ENCODE measurements at regions not wholly inside any gene's neighbourhood (a gene's known extent, or its start where the extent isn't known, plus 50 kb on each side); places are given as distances from the start of the nearest gene placed in this dataset.
"Not testable (repeated sequence)": the region's sequence is repeated elsewhere in the genome, so short reads cannot be mapped to it uniquely, and the experiment has no call there.

DNA sequence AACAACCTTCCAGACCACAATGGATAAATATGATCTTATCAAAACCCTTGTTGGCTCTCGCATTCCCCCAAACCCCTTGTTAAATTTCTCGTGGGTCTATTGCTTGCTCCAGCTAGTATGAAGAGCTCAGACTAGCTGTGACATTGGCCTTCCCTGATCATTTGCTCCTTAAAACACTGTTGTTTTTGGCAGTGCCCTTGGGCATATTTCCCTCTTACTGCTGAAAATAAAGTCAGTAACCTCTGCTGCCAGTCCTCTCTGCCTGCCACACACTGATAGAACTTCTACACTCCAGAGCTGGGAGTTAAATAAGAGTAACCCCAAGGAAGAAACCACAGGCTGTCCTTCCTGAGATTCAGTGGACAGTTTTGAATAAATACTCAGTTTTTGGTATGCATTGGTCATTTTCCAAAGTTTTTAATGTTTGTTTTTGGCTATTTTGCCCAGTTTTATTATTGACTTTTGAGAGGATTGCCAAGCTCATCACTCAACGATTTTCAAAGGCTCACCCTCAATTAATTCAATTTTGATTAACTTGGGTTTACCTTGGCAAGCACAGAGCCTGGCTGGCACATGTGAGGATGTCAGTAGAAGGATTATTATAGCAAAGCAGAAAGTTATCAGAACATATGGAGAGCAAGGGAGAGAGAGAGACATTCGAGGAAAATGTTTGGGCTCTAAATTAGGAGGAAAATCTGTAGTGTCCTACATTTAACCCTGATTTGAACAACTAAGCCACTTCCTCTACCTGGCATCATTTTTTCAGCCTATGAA is 84.3 kb upstream of the SYN3 start:
- H3K79me2 ChIP-seq (ENCODE audit: control insufficient read depth, insufficient read depth, low read length): no peaks in the 10 kb centered on the region
- no peaks in the 10 kb centered on the region for H4K20me1 ChIP-seq (ENCODE audit: control insufficient read depth, insufficient read depth, low read length, poor library complexity, severe bottlenecking)
- no peak for DNase-seq
- no peak for TF ChIP-seq EZH2 (IDR thresholded peaks at IDR 0.05; ENCODE audit: borderline replicate concordance, insufficient read depth, low read depth, low read length, poor library complexity, severe bottlenecking)
- TF ChIP-seq, protein P1, sequence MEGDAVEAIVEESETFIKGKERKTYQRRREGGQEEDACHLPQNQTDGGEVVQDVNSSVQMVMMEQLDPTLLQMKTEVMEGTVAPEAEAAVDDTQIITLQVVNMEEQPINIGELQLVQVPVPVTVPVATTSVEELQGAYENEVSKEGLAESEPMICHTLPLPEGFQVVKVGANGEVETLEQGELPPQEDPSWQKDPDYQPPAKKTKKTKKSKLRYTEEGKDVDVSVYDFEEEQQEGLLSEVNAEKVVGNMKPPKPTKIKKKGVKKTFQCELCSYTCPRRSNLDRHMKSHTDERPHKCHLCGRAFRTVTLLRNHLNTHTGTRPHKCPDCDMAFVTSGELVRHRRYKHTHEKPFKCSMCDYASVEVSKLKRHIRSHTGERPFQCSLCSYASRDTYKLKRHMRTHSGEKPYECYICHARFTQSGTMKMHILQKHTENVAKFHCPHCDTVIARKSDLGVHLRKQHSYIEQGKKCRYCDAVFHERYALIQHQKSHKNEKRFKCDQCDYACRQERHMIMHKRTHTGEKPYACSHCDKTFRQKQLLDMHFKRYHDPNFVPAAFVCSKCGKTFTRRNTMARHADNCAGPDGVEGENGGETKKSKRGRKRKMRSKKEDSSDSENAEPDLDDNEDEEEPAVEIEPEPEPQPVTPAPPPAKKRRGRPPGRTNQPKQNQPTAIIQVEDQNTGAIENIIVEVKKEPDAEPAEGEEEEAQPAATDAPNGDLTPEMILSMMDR (IDR thresholded peaks at IDR 0.05): no peak
- H2AFZ ChIP-seq (ENCODE audit: insufficient read depth, low read depth, low read length, poor library complexity, severe bottlenecking): no peak overlapping the region
- no peak overlapping the region for H3K9ac ChIP-seq (ENCODE audit: low read length)
- no peak overlapping the region for H3K4me3 ChIP-seq (ENCODE audit: control extremely low read depth in 1 of 5, extremely low read depth in 1 of 5, insufficient read depth in 1 of 5, low read depth in 2 of 5, low read length in 4 of 5)
- Mint-ChIP-seq H3K9me3 (ENCODE audit: insufficient read depth) (no peaks in the 10 kb centered on the region), H3K27me3 (peaks cover 13% of the 10 kb centered on the region), H3K4me1 (no peaks in the 10 kb centered on the region), H3K4me3 (no peak overlapping the region), H3K27ac (no peak overlapping the region)
- no peak overlapping the region for H3K4me2 ChIP-seq (replicated peaks; ENCODE audit: low read depth, low read length, poor library complexity, severe bottlenecking)
- WGBS (ENCODE audit: insufficient coverage): 15% methylated on average over 2 of the region's 4 CpGs
- peaks cover 0 to 13% (median 3%) of the 10 kb centered on the region in 3 donors for H3K9me3 ChIP-seq (ENCODE audit: control extremely low read depth in 1 of 3, control insufficient read depth in 2 of 3, insufficient read depth in 1 of 3, low read length in 2 of 3)
- H3K4me1 ChIP-seq (ENCODE audit: control insufficient read depth in 2 of 2, insufficient read depth in 2 of 2, low read length in 2 of 2): no peaks in the 10 kb centered on the region
- ChIA-PET POLR2A (no interaction called here), CTCF (interaction anchor here (0.8 to 1.3 kb wide), 2 partner anchors 11 to 60 kb away, joined by 3 read pairs; no protein-coding TSS in a partner anchor)
- intact Hi-C loops (cut with micrococcal nuclease): no loop called here
- peaks cover 0 to 5% (median 0%) of the 10 kb centered on the region in 4 experiments for H3K27me3 ChIP-seq (replicated peaks in 1 of 4; ENCODE audit: control extremely low read depth in 1 of 4, control insufficient read depth in 3 of 4, insufficient read depth in 4 of 4, low read length in 3 of 4)
- no peak overlapping the region for H3K27ac ChIP-seq (ENCODE audit: low read length in 2 of 2)
- no peaks in the 10 kb centered on the region for H3K36me3 ChIP-seq (replicated peaks in 1 of 2; ENCODE audit: control extremely low read depth in 1 of 2, control insufficient read depth in 1 of 2, extremely low read depth in 1 of 2, insufficient read depth in 2 of 2, low read length in 1 of 2)
- no peak for ATAC-seq (ENCODE audit: low read depth)

DNA sequence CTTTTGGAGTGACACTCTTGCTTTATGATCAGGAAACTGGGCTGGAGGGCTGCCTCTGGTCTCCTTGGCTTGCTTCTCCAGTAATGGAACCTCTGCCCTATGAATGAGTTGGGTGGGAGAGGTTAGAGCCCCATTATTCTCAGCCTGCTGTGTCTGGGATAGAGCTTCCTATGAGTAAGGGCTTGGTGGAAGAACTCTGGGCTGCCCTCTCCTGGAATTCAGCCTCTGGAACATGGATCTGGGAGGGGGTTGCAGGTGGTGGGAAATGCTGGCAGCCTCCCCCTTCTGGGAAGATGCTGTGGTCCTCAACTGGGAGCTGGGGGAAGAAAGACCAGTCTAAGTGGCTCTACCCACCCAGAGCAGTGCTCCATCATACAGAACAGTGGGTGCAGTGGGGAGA is 81.8 kb upstream of the SYN3 start:
- Mint-ChIP-seq H3K27me3 (peaks cover 9% of the 10 kb centered on the region), H3K4me1 (no peaks in the 10 kb centered on the region), H3K9me3 (ENCODE audit: insufficient read depth) (peaks cover 3% of the 10 kb centered on the region), H3K4me3 (no peak overlapping the region), H3K27ac (no peak overlapping the region)
- peaks cover 0 to 14% (median 13%) of the 10 kb centered on the region in 3 donors for H3K9me3 ChIP-seq (ENCODE audit: control extremely low read depth in 1 of 3, control insufficient read depth in 2 of 3, insufficient read depth in 1 of 3, low read length in 2 of 3)
- H4K20me1 ChIP-seq (ENCODE audit: control insufficient read depth, insufficient read depth, low read length, poor library complexity, severe bottlenecking): no peaks in the 10 kb centered on the region
- no peaks in the 10 kb centered on the region for H3K79me2 ChIP-seq (ENCODE audit: control insufficient read depth, insufficient read depth, low read length)
- H3K4me2 ChIP-seq (replicated peaks; ENCODE audit: low read depth, low read length, poor library complexity, severe bottlenecking): no peak overlapping the region
- no peak overlapping the region for H2AFZ ChIP-seq (ENCODE audit: insufficient read depth, low read depth, low read length, poor library complexity, severe bottlenecking)
- TF ChIP-seq EZH2 (IDR thresholded peaks at IDR 0.05; ENCODE audit: borderline replicate concordance, insufficient read depth, low read depth, low read length, poor library complexity, severe bottlenecking): no peak
- TF ChIP-seq, protein P1 (IDR thresholded peaks at IDR 0.05): no peak
- no peak overlapping the region for H3K27ac ChIP-seq (ENCODE audit: low read length in 2 of 2)
- ChIA-PET CTCF (no interaction called here), POLR2A (no interaction called here)
- no peak for DNase-seq
- H3K4me1 ChIP-seq (ENCODE audit: control insufficient read depth in 2 of 2, insufficient read depth in 2 of 2, low read length in 2 of 2): no peaks in the 10 kb centered on the region
- ATAC-seq (ENCODE audit: low read depth): no peak
- H3K27me3 ChIP-seq (replicated peaks in 1 of 4; ENCODE audit: control extremely low read depth in 1 of 4, control insufficient read depth in 3 of 4, insufficient read depth in 4 of 4, low read length in 3 of 4): peaks cover 0 to 7% (median 0%) of the 10 kb centered on the region in 4 experiments
- intact Hi-C loops (cut with micrococcal nuclease): no loop called here
- H3K4me3 ChIP-seq (ENCODE audit: control extremely low read depth in 1 of 5, extremely low read depth in 1 of 5, insufficient read depth in 1 of 5, low read depth in 2 of 5, low read length in 4 of 5): no peak overlapping the region
- no peaks in the 10 kb centered on the region for H3K36me3 ChIP-seq (replicated peaks in 1 of 2; ENCODE audit: control extremely low read depth in 1 of 2, control insufficient read depth in 1 of 2, extremely low read depth in 1 of 2, insufficient read depth in 2 of 2, low read length in 1 of 2)
- no peak overlapping the region for H3K9ac ChIP-seq (ENCODE audit: low read length)

DNA sequence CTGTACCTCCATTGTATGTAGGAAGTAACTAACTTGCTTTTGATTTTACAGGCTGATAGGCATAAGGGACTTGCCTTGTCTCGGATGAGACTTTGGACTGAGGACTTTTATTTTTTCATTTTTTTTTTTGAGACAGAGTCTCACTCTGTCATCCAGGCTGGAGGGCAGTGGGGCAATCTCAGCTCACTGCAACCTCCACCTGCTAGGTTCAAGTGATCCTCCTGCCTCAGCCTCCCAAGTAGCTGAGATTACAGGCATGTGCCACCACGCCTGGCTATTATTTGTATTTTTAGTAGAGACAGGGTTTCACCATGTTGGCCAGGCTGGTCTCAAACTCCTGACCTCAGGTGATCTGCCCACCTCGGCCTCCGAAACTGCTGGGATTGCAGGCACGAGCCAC is 80.2 kb upstream of the SYN3 start:
- H3K27ac Mint-ChIP-seq; H3K9ac ChIP-seq (ENCODE audit: low read length); H3K4me1 ChIP-seq (ENCODE audit: control insufficient read depth in 2 of 2, insufficient read depth in 2 of 2, low read length in 2 of 2); ATAC-seq (ENCODE audit: low read depth); POLR2A ChIA-PET; H3K4me3 Mint-ChIP-seq; H3K79me2 ChIP-seq (ENCODE audit: control insufficient read depth, insufficient read depth, low read length); H3K27me3 ChIP-seq (replicated peaks in 1 of 4; ENCODE audit: control extremely low read depth in 1 of 4, control insufficient read depth in 3 of 4, insufficient read depth in 4 of 4, low read length in 3 of 4); intact Hi-C loops (cut with micrococcal nuclease); H3K36me3 ChIP-seq (replicated peaks in 1 of 2; ENCODE audit: control extremely low read depth in 1 of 2, control insufficient read depth in 1 of 2, extremely low read depth in 1 of 2, insufficient read depth in 2 of 2, low read length in 1 of 2); DNase-seq; H4K20me1 ChIP-seq (ENCODE audit: control insufficient read depth, insufficient read depth, low read length, poor library complexity, severe bottlenecking); H3K4me1 Mint-ChIP-seq; H3K9me3 Mint-ChIP-seq (ENCODE audit: insufficient read depth); H3K27me3 Mint-ChIP-seq; H3K4me2 ChIP-seq (replicated peaks; ENCODE audit: low read depth, low read length, poor library complexity, severe bottlenecking); H3K27ac ChIP-seq (ENCODE audit: low read length in 2 of 2); H2AFZ ChIP-seq (ENCODE audit: insufficient read depth, low read depth, low read length, poor library complexity, severe bottlenecking); H3K4me3 ChIP-seq (ENCODE audit: control extremely low read depth in 1 of 5, extremely low read depth in 1 of 5, insufficient read depth in 1 of 5, low read depth in 2 of 5, low read length in 4 of 5); CTCF ChIA-PET: not testable (repeated sequence)
- 91% methylated on average over 5 of the region's 5 CpGs for WGBS (ENCODE audit: insufficient coverage)
- H3K9me3 ChIP-seq (ENCODE audit: control extremely low read depth in 1 of 3, control insufficient read depth in 2 of 3, insufficient read depth in 1 of 3, low read length in 2 of 3): peaks cover 0 to 14% (median 13%) of the 10 kb centered on the region in 3 donors
